ENCODE measurements at regions not wholly inside any gene's neighbourhood (a gene's known extent, or its start where the extent isn't known, plus 50 kb on each side); places are given as distances from the start of the nearest gene placed in this dataset.
A peak's percentile ranks its signal among the peaks of the same experiment; 100 is the strongest.

DNA sequence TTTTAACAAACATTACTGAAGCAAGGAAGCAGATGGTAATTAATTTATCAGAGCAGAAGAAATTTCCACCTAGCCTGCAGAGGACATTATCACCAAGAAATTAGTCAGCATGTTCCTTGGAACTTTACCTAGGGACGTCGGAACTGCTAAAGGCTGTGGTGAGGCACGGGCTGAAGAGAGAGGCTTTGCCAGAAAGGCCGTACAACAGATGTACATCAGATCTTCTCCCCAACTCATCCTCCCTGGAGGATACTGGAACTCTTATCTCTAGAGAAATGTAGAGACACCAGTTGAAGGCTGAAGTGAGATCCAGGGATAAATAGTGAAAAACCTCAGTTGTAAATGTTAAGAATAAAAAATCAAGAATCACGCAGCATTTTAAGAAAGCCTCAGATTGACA lies 257.1 kb downstream of the SAMD5 start:
- ChIA-PET POLR2A (no interaction called here), CTCF (no interaction called here)
- no peaks in the 10 kb centered on the region for H3K9me3 ChIP-seq
- WGBS (ENCODE audit: missing lambda C conversion rate) = 67% methylated on average over 5 of the region's 5 CpGs
- H3K4me1 ChIP-seq = no peaks in the 10 kb centered on the region
- FAIRE-seq = no peak
- no peak overlapping the region for H3K4me3 ChIP-seq
- TF ChIP-seq TFCP2L1 (CRISPR knock-in tag; IDR thresholded peaks at IDR 0.05) (no peak), POLR2AphosphoS2 (conservative IDR thresholded peaks at IDR 0.05; ENCODE audit: low read length) (no peak)
- no peak for ATAC-seq
- DNase-seq (ENCODE audit: low read depth in 1 of 2, low spot score in 1 of 2) = no peak
- no peak overlapping the region for H3K27ac ChIP-seq
- no peak overlapping the region for H3K4me2 ChIP-seq

DNA sequence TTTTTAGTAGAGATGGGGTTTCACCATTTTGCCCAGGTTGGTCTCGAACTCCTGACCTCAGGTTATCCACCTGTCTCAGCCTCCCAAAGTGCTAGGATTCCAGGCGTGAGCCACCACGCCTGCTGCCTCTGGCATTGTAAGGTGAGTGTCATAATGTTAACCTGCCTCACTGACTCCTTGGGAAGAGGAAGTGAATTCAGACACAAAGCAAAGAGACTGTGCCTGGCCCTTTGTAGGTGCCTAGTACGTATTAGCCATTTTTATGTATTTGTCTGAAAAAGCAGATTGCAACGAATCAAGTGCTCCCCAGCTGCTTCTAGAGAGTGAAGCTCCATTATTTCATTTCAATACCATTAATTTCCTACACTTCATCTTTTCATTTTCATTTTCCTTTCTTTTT lies 260.5 kb downstream of the SAMD5 start:
- POLR2A ChIA-PET = no interaction called here
- TF ChIP-seq RARB (CRISPR knock-in tag; IDR thresholded peaks at IDR 0.05) (no peak), JUNB (IDR thresholded peaks at IDR 0.05) (no peak), RAD21 (conservative IDR thresholded peaks at IDR 0.05 in 1 of 2, IDR thresholded peaks at IDR 0.05 in 1 of 2) (no peak)

DNA sequence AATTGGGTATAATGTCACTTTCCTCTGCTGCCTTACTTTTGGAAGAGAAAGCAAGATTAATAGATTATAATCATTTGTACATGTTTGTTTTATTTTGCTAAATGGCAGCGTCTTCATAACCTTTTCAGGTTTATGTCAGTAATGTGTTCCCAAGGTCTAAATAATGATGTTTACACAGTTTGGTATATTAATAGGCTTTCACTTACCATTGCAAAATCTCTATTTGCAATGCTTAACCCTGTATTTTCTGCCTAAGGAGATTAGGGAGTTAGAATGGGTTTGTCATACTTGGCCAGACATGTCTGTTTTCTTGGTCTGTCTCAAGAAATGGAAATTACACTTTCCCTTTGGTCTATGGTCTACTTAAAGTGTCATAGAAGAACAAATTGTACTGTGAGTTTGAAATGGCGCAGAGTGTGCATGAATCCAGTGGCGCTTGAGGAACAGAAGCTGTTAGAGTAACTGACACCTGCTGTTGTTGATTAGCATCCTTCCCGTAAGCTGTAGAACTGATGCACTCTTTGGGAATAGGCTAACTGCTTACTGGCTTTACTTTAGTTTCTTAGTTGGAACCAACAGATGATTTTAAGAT lies 261.1 kb downstream of the SAMD5 start:
- TF ChIP-seq TP53 (CRISPR knock-in tag; IDR thresholded peaks at IDR 0.05) = no peak
- TF ChIP-seq ZC3H11A (IDR thresholded peaks at IDR 0.05) = no peak
- TF ChIP-seq EHMT2 (IDR thresholded peaks at IDR 0.05; ENCODE audit: low read depth) = no peak
- no peak for TF ChIP-seq ZFP36 (IDR thresholded peaks at IDR 0.05; ENCODE audit: borderline replicate concordance, partially characterized antibody)
- TF ChIP-seq RCOR1 (IDR thresholded peaks at IDR 0.05; ENCODE audit: low read depth, low read length) = no peak
- TF ChIP-seq KDM1A (IDR thresholded peaks at IDR 0.05; ENCODE audit: low read depth) = no peak
- no peak for TF ChIP-seq HOXB5 (CRISPR knock-in tag; IDR thresholded peaks at IDR 0.05)
- TF ChIP-seq HEYL (CRISPR knock-in tag; IDR thresholded peaks at IDR 0.05) = no peak
- TF ChIP-seq, protein P1, sequence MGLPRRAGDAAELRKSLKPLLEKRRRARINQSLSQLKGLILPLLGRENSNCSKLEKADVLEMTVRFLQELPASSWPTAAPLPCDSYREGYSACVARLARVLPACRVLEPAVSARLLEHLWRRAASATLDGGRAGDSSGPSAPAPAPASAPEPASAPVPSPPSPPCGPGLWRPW (IDR thresholded peaks at IDR 0.05) = no peak
- no peak for TF ChIP-seq BHLHE40 (IDR thresholded peaks at IDR 0.05; ENCODE audit: low read depth, low read length)
- TF ChIP-seq CEBPB (IDR thresholded peaks at IDR 0.05) = no peak
- H3K4me2 ChIP-seq = no peak overlapping the region
- H3K9me3 ChIP-seq = no peaks in the 10 kb centered on the region
- H3K4me1 ChIP-seq = no peaks in the 10 kb centered on the region
- 59% methylated on average over 4 of the region's 4 CpGs for whole genome bisulfite sequencing (ENCODE audit: missing lambda C conversion rate)
- H3K27ac ChIP-seq = no peak overlapping the region
- POLR2A ChIA-PET = no interaction called here
- CTCF ChIA-PET = no interaction called here
- no peak overlapping the region for H3K4me3 ChIP-seq
- ATAC-seq (no peak), FAIRE-seq (no peak), DNase-seq (ENCODE audit: low read depth in 1 of 2, low spot score in 1 of 2) (no peak)

More for the DNA sequence above, 260.5 kb downstream of the SAMD5 start:
- H3K4me3 ChIP-seq = no peak overlapping the region
- H3K4me1 ChIP-seq = no peaks in the 10 kb centered on the region
- no peaks in the 10 kb centered on the region for H3K9me3 ChIP-seq
- CTCF ChIA-PET = no interaction called here
- FAIRE-seq = no peak
- 55% methylated on average over 4 of the region's 5 CpGs for WGBS (ENCODE audit: missing lambda C conversion rate)
- no peak overlapping the region for H3K4me2 ChIP-seq
- no peak for ATAC-seq
- no peak for DNase-seq (ENCODE audit: low read depth in 1 of 2, low spot score in 1 of 2)
- no peak overlapping the region for H3K27ac ChIP-seq

DNA sequence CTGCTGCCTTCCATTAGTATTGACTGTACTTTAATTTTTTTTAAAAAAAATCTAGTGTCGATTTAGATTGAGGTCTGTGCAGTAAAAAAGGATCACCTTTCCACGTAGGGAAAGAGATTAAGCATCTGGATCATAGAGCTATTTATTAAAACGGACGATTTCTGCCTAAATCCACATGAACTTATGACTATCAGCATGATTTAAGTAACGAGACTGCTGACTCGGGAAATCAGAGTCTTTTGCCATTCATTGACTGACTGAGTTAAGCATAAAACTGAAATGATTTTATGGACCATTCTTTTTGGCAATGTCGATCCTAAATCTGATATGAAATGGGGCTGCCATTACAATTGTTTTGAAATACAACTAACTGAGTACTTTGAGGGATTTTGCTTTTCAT lies 261.7 kb downstream of the SAMD5 start:
- WGBS (ENCODE audit: missing lambda C conversion rate) = 45% methylated on average over 7 of the region's 7 CpGs

More for the DNA sequence above, 261.7 kb downstream of the SAMD5 start:
- TF ChIP-seq, protein P2, sequence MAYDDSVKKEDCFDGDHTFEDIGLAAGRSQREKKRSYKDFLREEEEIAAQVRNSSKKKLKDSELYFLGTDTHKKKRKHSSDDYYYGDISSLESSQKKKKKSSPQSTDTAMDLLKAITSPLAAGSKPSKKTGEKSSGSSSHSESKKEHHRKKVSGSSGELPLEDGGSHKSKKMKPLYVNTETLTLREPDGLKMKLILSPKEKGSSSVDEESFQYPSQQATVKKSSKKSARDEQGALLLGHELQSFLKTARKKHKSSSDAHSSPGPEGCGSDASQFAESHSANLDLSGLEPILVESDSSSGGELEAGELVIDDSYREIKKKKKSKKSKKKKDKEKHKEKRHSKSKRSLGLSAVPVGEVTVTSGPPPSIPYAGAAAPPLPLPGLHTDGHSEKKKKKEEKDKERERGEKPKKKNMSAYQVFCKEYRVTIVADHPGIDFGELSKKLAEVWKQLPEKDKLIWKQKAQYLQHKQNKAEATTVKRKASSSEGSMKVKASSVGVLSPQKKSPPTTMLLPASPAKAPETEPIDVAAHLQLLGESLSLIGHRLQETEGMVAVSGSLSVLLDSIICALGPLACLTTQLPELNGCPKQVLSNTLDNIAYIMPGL (CRISPR knock-in tag; IDR thresholded peaks at IDR 0.05; ENCODE audit: borderline replicate concordance) = no peak
- TF ChIP-seq RFX5 (IDR thresholded peaks at IDR 0.05) (no peak), MAFK (IDR thresholded peaks at IDR 0.05; ENCODE audit: partially characterized antibody) (peak; percentile 61)
- ChIA-PET POLR2A (no interaction called here), CTCF (no interaction called here)
- no peak for ATAC-seq
- no peak overlapping the region for H3K4me2 ChIP-seq
- no peaks in the 10 kb centered on the region for H3K9me3 ChIP-seq
- H3K27ac ChIP-seq = no peak overlapping the region
- H3K4me3 ChIP-seq = no peak overlapping the region
- H3K4me1 ChIP-seq = no peaks in the 10 kb centered on the region
- no peak for FAIRE-seq
- no peak for DNase-seq (ENCODE audit: low read depth in 1 of 2, low spot score in 1 of 2)
